ENCODE measurements at regions not wholly inside any gene's neighbourhood (a gene's known extent, or its start where the extent isn't known, plus 50 kb on each side); places are given as distances from the start of the nearest gene placed in this dataset.

DNA sequence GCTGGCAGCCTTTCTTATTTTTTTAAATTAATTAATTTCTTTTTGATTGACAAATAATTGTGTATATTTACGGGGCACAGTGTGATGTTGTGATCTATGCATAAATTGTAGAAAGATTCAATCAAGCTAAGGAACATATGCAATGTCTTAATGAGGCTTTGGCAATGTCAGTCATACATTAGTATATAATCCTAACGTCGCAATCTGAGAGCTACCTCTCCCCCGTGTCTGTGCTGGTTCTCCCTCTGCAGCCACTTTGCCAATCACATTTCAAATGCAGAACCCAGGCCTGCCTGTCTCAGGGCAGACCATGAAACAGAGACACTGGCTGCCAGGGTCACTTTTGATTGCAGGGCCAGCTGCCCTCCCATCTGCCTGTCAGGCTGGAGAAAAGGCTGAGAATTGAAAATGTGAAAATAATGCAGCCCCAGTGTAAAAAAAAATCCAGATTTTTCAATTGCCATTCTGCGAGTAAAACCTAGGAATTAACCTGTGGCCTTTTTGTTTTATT lies 56.3 kb downstream of the SLC24A2 start:
- no peak for FAIRE-seq

DNA sequence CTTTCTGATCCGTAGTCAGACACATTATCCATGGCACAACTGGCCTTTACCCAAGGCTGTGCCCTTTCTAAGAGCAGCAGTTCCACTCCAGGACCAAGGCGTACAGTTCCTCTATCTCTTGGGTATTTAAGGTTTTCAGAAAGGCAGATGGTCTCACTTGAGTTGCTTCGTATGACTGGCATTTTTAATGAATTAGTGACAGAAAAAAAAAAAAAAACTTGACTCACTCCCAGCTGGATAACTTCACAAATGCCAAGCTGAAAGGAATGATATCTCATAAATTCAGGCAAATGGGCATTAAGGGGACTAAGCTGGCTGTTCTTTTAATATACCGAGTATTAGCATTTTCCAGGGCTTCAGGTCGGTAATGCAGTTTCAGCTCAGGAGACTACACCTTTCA lies 60.7 kb downstream of the SLC24A2 start:
- FAIRE-seq = no peak

DNA sequence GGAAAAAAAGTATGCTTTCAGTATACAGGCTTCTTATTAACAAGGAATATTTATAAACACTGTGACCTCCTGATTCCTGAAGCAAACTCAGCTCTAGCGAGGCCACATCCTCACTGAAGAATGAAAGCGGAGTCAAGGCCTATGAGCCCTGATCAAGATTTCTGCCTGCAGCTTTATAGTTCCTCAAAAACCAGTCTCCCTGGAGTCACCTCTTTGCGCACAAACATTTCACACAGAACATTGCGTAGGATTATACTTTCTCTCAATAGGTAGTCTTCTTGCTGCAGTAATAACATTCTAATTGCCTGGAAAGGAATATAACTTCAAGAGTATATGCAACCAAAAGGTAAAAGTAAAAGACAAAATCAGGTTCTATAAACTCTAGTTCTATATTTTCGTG lies 62.9 kb downstream of the SLC24A2 start:
- FAIRE-seq = no peak

DNA sequence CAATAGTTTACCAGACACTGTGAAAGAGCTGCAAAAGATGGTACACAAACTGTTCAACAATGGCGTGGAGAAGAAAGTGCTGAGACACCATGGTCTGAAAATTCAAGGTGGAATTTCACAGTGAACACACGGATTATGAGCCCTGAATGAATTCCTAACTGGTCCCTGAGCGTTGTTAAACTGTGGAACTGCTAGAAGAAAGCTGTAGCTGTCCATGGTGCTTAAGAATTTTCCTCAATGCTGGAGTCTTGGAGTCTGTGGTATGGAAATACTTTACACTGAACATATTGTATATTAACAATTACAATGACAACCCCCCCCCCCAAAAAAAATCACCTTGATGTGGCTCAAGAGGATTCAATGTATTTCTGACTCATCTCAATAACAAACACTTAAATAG lies 68.5 kb downstream of the SLC24A2 start:
- no peak for FAIRE-seq

DNA sequence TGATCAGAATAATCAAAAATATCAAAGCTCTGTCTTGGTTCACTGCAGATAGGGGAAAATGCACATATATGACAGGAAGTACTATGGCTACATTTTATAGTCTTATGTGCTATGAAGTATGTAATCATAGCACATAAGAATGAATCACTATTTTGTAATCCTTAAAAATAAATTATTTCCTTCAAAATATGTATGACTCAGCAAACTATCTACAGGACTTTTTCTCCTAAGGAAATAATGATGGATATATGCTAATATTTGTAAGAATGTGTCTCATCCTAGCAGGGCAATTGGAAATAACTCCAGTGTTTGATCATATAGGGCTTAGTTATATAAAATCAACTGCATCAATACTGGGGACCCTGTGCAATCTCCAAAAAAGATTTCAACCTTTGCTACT lies 85.1 kb downstream of the SLC24A2 start:
- FAIRE-seq = no peak

DNA sequence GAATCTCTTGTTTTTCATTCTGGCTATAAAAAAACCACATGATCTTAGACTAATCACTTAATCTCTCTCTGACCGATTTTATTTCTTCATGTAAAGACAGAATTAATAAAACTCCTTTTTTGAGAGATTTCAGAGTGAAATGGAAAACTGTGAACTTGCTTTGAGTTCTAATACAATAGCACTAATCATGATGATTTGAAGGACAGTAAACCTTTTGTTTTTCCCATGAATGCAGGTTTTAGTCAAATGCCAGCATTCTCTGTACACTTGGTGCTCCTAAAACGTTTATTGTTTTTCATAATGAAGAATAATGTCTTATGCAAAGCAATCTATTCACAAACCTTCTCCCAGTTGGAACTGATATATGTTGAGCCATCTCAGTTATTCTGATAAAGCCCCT lies 86.8 kb downstream of the SLC24A2 start:
- FAIRE-seq = no peak

DNA sequence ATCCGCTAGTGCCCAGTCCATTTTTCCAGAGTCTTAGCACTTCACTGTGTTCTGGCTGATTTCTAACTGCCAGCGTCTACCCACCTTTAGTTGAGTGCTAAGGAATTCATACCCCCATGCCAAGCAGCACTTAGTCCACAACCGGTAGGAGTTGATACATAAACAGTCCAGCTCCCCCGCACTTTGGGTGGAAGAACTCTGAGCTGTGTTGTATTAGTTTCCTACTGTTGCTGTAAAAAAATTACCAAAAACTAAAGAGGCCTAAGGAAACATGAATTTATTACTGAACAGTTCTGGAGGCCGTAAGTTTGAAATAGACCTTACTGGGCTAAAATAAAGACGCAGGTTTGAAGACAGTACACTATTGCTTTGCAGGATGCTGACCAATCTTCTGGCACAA lies 87.6 kb downstream of the SLC24A2 start:
- no peak for FAIRE-seq

DNA sequence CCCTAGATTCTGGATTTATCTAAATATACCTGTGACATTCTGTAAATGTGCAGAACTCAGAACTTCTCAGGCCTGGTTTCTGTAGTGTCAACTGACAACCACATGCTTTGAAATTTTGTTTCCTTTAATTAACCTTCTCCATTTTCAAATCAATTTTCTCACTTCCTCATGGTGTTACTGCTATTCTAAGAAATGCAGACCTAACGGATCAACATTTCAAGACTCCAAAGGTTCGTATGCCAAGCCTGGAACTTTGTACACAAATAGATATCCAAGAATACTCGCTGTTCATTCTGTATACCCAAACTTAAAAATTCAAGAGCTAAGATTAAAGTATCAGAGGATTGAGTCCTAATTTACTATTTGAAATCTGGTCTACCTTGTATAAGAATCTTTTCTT lies 88.1 kb downstream of the SLC24A2 start:
- no peak for FAIRE-seq

DNA sequence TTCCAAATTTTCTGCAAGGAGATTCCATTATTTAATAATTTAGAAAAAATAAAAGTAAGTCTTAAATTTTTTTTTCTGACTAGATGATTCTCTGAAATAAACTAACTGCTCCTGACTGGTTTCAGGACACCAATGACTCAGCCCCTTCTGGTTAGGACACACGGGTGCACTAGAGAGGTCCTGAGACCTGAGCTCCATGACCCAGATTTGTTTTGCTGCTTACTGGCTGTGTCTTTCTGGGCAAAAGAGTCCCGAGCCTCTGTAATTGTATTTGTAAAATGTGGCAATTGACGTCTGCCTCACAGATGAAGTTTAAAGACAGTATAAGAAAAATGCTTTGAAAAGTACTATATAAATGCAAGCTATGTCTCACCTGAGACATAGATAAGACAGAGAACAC lies 89.1 kb downstream of the SLC24A2 start:
- no peak for FAIRE-seq

DNA sequence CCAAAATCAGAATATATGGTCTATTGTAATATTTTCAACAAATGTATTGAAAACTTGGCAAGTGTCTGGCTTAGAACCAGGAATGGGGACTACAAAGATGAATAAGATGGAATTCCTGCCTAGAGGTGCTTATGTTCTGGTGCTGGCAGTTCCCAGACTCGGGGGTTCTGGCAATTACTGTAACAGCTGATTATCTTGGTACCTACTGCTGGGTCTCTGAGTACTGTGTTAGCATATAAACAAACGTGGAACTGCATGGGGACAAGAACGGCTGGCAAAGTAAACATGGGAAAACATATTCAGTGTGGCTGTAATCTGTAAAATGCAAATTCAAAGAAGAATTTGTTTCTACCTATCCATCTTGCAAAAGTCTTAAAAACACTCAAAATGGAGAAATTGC lies 89.9 kb downstream of the SLC24A2 start:
- no peak for FAIRE-seq

DNA sequence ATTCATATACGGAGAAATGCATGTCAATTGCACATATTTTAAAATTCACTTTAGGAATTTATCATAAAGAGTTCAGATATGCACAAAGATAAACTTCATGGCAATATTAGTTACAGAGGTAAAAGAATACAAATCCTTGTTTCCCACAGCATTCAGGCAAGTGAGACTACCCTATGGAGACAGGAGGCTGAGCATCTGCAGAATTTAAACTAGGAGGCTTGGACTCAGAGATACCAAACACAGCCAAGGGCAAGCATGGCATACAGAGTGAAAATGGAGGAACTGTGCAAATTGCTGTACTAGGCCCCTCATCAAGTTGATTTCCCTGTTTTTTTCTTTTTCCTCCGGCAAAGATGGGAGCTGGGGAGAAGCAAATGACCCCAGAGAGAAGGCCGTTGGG lies 94.2 kb downstream of the SLC24A2 start:
- no peak for FAIRE-seq

DNA sequence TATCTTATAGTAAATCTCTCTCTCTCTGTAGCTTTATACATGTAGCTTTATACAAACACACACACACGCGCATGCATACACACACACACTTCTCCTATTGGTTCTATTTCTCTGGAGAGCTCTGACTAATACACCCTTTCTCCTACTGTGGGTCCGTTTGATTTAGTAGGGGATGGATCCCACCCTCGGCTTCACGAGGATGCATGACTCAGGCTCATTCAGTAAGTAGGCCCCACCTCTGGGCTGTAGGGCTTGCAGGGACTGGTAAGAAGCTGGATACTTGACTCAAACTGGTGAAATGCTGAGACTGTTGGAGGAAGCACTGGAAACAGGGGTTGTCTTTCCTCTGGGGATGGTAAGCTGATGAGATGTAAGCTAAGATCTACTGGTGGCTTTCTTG lies 98.7 kb downstream of the SLC24A2 start:
- FAIRE-seq = no peak

DNA sequence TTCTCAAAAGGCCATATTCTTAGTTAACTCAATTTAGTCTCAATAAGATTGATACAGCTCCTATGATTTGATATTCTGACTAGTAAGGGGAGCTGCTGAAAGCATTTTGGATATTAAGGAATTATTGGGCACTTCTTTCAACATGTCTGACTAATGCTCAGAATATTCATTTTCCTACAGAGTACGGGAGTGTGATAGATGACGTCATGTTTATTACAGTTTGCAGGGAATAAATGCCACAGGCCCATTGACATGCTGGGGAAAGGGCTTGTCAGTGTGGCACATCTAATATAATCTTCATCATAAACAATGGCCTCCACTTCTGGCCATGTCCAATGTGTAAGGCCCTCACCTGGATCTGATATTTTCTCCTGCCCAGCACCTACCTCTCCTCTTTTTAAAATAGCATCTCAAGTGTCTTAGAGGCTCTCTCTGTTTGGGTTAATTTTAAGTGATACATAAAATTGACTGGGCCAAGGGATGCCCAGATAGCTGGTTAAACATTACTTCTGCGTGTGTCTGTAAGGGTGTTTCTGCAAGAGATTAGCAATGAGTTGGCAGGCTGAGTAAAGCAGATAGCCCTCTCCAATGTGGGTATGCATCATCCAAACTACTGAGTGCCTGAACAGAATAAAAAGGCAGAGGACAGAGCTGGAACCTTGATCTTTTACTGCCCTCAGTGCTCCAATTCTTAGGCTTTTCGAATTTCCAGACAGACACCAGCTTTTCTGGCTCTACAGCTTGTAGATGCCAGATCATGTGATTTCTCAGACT lies 99.3 kb downstream of the SLC24A2 start:
- no peak for FAIRE-seq

DNA sequence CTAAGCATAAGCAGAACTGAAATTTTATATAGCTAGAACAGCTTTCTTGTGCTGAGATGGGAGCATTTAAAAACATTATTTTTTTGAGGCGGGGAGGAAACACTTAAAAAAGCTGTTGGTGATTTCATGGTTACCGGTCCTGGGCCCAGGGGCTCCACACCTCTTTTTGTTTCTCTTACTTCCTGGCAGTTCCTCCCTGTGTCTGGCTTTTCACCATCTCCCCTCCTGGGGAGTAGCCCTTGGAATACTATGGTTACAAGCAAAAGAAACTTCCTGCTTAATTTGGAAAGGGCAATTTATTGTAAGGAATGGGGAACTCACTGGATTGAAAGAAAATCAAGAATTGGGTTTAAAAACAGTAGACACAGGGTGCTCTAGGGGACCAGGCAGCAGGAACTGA lies 105.1 kb downstream of the SLC24A2 start:
- FAIRE-seq = no peak

DNA sequence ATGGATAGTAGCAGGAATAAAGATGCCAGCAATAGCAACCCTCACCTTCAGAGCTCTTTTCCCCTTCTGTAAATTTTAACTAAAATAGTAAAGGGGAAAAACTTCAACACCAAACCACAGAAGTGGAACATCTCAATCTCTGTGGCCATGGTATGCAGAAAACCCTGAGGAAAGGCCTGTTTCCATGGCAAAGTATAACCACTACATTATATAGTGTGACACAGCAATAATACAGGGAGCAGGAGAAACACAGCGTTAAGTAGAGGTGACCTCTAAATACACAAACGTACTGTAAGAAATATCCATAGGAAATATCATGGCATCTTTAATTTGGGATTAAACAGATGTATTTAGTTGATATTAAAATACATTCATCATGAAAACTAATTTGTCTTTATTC lies 106.4 kb downstream of the SLC24A2 start:
- FAIRE-seq = no peak

DNA sequence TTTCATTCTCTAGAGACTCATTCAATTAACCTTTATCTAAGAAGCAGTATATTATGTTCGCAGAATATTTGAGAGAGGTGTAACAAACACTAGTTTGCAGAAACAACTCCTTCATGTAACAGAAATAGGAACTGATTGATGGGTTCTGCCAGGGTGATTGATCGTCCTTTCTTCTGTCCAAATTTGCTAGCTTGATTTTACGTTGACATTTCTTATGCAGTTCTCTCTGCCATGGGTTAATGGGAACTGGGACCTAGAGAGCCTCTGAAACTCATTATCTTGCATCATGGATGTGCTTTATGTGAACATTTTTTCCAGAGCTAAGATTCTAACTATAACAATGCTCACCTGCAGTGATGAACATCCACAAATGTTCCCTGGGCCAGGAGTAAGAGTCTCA lies 107.0 kb downstream of the SLC24A2 start:
- FAIRE-seq = no peak

DNA sequence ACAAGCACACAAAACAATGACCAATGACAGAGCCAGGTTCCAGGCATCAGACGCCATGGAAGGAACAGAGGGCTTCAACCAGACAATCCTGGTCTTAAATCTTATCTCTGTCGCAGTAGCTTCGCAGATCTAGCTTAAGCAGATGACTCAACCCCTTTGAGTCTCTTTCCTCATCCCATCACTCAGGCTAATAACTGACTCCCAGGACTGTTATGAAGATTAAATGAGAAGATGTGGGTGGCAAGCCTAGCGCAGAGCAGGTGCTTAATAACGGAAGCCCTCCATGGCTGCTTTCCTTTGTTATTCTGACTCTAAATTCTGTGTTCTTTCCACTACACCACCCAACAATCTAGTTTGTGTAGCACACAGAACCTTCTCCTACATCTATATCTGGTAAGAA lies 110.9 kb downstream of the SLC24A2 start:
- FAIRE-seq = no peak

DNA sequence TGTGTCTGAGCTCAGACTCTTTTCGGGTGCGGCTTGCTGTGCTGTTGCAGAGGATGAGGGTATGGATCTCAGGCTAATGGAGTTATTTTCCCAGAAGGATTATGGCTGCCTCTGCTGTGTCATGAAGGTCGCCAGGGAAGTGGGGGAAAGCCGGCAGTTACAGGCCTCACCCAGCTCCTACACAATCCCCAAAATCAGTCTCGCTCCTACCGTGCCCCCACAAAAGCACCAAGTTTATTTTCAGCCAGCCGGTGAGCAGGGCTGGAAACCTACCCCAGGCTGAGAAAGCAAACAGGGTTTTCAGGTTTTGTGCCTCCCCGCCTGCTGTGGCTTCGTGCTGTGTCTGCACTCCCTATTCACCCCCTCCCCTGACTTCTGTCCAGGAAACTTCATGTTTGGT lies 113.3 kb downstream of the SLC24A2 start:
- FAIRE-seq = no peak

DNA sequence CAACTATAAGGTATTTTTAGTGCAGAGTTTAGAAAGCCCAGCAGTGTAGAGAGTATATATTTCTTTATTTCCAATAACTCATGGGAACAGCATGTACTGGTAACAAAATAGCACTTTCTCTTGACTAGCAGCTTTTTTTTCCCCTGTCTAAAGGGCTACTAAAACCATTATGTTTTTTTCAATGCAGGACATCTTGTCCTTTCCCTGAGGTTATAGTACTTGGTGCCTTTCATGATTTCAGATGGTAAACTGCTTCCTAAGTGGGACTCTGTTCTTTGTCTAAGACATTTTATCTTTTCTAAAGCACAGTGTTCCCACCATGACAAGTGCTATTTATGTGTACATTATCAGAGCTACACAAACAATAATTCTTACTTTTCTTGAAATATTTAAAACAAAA lies 122.3 kb downstream of the SLC24A2 start:
- FAIRE-seq = no peak

DNA sequence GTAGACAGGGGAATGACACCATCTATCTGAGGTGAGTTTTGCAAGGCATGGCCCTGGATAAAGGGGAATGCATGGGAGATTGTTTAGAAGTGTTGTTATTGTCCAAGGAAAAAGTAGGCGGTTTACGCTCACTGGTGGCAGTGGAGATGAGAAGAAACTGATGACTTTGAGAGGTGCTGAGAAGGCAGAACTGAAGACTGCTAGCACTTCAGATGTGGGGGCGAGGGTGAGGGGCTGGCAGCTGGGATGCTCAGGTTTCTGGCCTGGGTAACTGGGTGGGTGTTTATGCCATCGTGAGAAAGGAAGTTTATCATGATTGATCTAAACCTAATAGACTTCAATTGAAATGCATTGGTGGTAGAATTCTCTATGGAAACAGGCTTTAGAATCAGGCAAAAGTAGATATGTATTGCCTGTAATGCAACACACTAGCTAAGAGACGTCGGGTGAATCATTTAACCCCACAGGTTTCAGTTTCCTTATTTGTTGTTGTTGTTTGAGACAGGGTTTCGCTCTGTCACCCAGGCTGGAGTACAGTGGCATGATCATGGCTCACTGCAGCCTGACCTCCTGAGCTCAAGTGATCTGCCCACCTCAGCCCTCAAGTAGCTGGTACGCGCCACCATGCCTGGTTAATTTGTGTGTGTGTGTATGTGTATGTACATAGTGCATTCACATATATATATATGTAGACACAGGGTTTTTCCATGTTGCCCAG lies 123.5 kb downstream of the SLC24A2 start:
- no peak for FAIRE-seq

DNA sequence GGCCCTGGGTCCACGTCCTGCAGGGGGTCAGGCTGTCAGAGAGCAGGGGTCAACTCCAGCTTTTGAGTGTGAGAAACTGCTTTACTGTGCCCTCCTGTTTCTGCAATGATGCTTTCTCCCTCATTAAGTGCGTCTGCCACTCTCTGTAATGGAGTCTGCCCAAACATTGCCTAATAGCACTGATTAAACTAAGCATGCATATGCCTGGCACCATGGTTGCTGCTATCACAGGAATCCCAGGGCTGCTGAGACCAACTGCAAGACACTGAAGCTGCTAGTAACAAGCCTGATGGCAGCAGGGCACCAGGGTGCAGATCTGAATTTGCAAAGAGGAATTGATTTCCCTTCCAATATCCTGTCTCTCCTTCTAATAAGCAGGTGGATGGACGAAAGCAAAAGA lies 125.3 kb downstream of the SLC24A2 start:
- FAIRE-seq = no peak

DNA sequence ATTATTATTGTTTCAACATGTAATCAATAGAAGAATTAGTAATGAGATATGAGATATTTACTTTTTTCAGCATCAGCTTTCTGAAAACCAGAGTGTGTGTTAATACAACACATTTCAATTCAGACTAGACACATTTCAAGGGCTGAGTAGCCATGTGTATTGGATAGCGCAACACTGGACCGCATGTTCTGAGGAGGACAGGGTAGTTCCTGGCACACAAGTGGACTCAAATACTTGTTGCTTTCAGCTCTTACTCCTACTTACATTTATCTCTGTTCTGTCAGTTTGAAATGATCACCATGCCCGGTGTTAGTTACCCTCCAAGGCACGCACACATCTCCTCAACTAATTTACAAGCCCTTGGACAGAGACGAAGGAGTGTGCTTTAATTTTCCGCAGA lies 126.6 kb downstream of the SLC24A2 start:
- FAIRE-seq = no peak

DNA sequence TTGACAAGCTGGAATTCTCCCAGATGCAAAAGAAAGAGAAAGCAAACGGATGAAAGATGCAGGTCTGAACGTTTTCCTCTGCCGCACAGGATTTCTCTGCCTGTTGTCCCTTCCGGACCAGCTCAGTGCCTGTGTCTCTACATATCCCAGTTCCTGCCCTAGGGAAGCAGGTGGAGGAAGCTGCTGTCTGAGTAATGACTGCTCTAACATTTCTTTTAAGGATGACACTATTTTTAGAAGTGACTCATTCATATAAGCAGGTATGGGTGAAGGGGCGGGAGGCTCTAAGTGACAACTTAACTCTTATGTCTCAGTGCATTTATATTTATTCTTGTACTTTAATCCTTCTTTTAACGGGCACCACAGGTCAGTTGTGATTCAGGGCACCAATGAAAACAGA lies 128.8 kb downstream of the SLC24A2 start:
- FAIRE-seq = no peak

DNA sequence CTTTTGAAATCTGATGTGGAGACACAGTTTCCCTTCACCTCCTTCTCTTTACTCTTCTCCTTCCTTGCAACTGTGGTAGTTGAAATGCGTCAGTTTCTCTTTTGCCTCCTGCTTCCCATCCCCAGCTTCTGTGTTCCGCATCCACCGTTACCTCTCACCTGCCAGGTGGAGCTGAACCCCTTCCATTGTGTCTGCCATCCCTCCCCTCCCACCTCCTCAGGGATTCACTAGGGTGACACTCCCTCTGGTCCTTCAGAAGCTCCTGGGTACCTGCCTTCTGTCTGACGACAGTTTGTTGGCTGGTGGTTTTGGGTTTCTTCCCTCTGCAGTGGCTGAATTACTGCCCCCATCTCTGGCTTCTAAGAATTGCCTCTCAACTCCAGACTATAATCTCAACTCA lies 132.1 kb downstream of the SLC24A2 start:
- FAIRE-seq = no peak

DNA sequence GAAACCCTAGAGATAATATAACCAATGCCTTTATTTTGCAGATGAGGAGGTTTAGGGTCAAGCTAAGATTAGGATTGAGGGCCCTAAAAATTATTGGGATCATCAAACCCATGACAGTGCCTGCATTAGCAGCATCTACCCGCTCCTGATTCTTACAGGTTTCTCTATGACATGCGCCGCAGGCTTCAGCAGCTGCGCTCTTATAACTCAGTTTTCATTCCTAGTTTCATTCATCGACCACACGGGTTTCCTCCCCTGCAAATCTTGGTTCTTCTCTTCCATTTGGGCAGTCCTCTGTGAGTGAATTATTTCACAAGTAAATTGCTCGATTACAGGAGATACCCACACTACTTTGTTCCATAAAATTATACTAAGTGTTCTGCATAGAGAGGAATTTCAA lies 137.2 kb downstream of the SLC24A2 start:
- FAIRE-seq = no peak

Measured in islet of Langerhans (tissue), 1 donor.